HG02678 (cell line): ENCODE measurements at regions not wholly inside any gene's neighbourhood (a gene's known extent, or its start where the extent isn't known, plus 50 kb on each side); places are given as distances from the start of the nearest gene placed in this dataset.
"Not testable (repeated sequence)": the region's sequence is repeated elsewhere in the genome, so short reads cannot be mapped to it uniquely, and the experiment has no call there.

Experiments
- ATAC-seq: cut with Tn5 transposase; IDR thresholded peaks from one replicate; pipeline ENCODE4 v1.9.1; 2021; ENCODE audit warnings: mild to moderate bottlenecking, moderate library complexity; ENCODE audit not compliant: unreplicated experiment

GRCh38 chr2:160550048-160550447, 56.4 kb upstream of the RBMS1 start:
- no peak for ATAC-seq

- no peak for ATAC-seq
These were observed 57.7 kb upstream of the RBMS1 start for GRCh38 chr2:160551259-160551658.

DNA sequence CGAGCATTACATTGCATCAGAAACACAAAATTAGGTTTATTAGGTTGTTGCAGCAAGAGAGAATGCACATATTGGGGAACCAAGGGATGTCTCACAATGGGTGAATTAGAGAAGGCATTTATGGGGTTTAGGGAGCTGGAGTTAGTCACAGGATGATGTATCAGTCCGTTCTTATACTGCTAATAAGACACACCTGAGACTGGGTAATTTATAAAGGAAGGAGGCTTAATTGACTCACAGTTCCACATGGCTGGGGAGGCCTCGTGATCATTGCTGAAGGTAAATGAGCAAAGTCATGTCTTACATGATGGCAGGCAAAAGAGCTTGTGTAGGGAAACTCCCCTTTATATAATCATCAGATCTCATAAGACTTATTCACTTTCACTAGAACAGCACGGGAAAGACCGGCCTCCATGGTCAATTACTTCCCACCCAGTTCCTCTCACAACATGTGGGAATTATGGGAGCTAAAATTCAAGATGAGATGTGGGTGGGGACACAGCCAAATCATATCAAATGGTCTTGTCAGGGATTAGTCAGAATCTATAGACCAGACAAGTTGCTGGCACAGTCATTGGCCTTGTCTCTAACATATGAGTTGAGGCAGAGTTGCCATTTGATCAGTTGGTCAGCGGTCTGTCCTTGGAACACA, 61.9 kb upstream of the RBMS1 start:
- no peak for ATAC-seq

- no peak for ATAC-seq
These were observed 64.3 kb upstream of the RBMS1 start for GRCh38 chr2:160557903-160558302.

- no peak for ATAC-seq
These were observed 64.9 kb upstream of the RBMS1 start for GRCh38 chr2:160558531-160558930.

- ATAC-seq = no peak
These were observed 68.1 kb upstream of the RBMS1 start for GRCh38 chr2:160561551-160562295.

DNA sequence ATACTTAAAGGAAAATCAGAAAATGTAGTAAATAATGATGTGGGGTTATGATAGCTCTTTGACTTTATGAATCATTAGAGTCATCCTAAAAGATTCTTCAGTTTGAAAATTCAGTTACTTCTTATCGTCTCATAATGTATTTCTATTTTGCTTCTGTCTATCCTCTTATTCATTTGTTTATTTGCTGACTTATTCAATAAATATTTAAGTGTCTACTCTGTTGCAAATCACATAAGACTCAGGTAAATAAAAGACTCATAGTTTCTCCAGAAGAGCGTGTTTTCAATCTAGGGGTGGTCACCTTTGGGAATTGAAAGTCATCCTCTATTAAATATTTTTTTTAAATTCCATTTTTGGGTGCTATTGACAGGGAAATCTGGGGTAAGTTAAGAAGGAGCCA, 69.1 kb upstream of the RBMS1 start:
- ATAC-seq = no peak

- ATAC-seq = no peak
These were observed 71.0 kb upstream of the RBMS1 start for GRCh38 chr2:160564591-160564990.

- ATAC-seq = no peak
These were observed 71.7 kb upstream of the RBMS1 start for GRCh38 chr2:160565099-160565845.

DNA sequence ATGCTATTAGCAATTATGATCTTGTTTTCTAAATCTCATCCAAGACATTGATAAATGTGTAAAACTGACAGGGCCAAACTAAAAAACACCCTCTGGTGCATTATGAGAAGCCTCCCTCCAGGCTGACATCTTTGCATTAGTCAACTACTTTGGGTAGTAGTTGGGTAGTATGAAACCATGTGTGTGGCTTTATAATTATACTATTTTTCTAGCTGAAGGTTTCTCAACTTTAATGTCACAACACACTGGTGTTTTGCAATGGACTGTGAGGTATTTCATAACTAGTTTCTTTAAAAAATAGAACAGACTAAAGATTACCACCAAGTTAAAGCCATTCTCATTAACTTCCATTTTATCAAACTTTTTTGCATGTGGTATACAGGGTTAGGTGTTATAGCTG, 73.1 kb upstream of the RBMS1 start:
- no peak for ATAC-seq

DNA sequence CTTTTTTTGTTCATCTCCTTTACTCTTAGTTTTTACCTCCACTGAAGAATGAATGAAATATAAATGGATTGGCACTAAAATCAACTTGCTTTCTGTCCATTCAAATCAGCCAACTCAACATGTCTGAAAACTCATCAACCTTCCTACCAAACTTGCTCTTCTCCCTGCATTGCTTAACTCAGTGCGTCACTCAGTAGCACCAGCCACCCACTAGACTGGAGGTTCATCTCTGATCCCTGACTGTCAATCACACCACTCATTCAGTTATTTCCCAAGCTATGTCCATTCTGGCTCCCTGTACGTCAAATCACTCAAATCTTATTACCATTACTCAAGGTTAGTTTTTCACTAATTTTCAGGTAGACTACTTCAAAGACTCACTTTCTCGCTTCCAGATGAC, 75.2 kb upstream of the RBMS1 start:
- no peak for ATAC-seq

DNA sequence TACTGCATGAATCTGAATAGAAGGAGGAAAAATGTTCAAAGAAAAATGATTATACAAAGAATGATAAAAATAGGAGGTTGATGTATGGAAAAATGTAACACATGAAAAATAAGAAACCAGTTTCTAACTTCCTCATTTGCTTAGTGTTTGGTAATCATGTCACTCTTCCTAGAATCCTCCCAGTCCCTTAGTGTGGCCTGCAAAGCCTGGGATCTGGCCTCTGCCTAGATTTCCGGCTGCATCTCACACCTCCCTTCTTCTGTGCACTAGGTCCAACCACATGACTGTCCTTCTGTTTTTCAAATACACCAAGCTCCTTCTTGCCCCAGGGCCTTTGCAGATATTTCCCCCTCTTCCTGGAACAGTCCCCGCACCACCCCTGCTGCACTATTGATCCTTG, 76.8 kb upstream of the RBMS1 start:
- no peak for ATAC-seq

- ATAC-seq = no peak
These were observed 81.0 kb upstream of the RBMS1 start for GRCh38 chr2:160574468-160575140.

DNA sequence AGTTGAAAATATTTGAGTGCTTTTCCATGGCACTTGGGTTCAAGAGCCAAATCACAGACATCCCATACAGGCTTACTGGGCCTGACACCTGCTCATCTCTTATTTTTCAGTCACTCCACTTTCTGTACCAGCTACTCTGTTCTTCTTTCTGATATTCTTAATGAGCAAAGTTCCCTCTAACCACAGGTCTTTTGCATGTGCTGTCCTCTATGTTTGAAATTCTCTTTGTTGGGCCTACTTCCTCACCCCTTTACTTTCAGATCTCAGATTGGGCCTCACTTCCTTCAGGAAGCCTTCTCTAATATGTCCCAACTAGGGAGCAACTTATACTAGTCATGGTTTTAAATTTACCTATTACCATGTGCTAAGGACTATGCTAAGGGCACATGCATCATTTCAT, 81.8 kb upstream of the RBMS1 start:
- ATAC-seq = peak; percentile 53

GRCh38 chr2:160576054-160576499, 82.5 kb upstream of the RBMS1 start:
- no peak for ATAC-seq

DNA sequence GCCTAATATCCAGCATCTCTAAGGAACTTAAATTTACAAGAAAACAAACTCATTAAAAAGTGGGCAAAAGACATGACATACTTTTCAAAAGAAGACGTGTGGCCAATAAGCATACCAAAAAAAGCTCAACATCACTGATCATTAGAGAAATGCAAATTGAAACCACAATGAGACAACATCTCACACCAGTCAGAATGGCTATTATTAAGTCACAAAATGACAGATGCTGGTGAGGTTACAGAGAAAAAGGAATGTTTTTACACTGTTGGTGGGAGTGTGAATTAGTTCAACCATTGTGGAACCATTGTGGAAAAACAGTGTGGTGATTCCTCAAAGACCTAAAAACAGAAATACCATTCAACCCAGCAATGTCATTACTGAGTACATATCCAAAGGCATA, 83.5 kb upstream of the RBMS1 start:
- not testable (repeated sequence) for ATAC-seq

DNA sequence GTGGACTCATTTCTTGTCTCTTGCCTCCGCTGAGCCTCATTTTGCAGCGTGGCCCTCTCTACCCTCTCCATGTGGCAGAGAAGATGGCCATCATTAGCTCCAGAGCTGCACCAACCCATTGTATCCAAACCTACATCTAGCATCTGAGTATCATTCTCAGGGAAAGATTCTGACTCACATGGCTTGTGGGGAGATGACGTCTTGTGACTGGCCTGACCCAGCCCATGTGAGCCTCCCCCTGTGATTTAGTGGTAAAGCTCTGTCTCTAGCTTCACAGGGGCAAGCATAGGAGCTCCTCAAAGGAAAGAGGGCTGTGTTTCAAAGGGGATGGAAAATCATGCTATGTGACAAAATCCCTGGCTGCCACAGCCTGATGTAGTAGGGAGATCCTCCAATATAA, 87.4 kb upstream of the RBMS1 start:
- ATAC-seq = no peak

- ATAC-seq = no peak
These were observed 87.8 kb upstream of the RBMS1 start for GRCh38 chr2:160581448-160581847.

DNA sequence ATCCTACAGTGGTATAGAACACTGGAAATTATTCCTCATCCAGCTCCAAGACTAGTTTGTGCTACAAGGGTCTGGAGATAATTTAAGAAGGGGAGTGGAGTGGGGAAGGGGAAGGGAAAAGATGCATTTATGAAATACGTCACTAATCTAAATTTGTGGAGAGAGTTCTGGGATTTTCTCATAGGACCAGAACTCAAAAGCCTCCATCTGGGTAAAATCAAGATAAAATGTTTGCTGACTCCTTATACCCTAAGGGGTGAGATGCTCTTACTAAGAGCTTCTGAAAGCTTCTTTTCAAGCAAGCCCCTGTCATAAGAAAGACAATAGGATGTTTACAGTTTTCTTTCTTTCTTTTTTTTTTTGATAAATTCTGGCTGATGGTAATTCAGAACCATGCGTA, 88.5 kb upstream of the RBMS1 start:
- no peak for ATAC-seq

DNA sequence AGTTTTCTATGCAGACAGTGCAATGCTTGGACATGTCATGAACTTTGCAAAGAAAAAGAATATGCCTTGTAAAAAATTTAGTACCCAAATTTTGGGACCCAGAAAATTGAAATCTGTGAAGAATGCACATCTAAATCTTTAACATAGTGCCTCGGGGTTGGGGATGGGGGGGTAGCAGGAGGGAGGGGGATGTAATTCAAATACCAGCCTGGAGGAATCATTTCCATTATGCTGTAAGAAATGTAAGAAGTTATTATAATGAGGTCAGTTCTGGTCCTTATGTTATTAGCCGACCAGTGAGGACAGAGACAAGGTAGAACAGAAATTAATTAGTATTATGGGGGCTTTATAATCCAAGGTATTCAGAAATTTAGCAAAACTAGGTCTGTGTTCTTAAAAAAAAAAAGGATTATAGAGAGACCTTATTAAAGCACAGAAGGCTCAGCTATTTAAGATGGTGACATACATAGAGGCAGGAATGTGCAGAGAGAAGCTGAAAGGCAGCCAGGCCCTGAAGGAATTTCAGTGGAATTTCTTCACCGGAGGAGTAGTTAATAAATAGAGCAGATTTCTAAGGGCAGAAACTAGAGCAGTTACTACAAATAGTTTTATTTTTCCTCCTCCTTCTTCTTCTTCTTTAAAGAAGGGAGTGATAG, 89.0 kb upstream of the RBMS1 start:
- ATAC-seq = no peak

DNA sequence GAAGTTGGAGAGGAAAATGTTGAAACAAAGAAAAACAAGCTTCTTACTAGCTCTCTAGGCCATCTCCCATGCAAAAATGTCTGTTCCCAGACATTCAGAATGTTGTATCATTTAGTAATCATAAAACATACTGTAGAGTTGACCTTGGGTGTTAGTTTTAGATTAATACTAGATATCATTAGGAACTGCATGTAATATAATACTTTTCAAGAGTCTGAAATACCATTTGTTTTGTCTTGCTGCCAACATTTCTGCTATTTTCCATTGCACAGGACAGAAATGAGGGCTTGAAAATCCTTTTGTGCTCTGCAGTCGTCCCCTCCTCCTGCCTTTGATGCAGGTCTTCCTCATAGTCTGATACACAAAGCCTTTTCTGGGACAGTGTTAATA, 89.5 kb upstream of the RBMS1 start:
- no peak for ATAC-seq
